ENCODE measurements at regions not wholly inside any gene's neighbourhood (a gene's known extent, or its start where the extent isn't known, plus 50 kb on each side); places are given as distances from the start of the nearest gene placed in this dataset.

GRCh38 chr14:80271389-80271788 is 60.1 kb upstream of the DIO2 start:
- Histone ChIP-seq H3K27ac (no peak overlapping the region), H3K9ac (no peak overlapping the region), H3K36me3 (no peaks in the 10 kb centered on the region), H4K20me1 (no peaks in the 10 kb centered on the region), H3K4me1 (peaks cover 9% of the 10 kb centered on the region), H3K27me3 (no peaks in the 10 kb centered on the region), H3K4me2 (no peak overlapping the region), H3K9me3 (no peaks in the 10 kb centered on the region), H3K4me3 (no peak overlapping the region)
- no peak for TF ChIP-seq Cebpa-rat (IDR thresholded peaks at IDR 0.05)

GRCh38 chr14:80269353-80269925 is 58.1 kb upstream of the DIO2 start:
- H3K4me1 ChIP-seq: peaks cover 9% of the 10 kb centered on the region
- H3K36me3 ChIP-seq: no peaks in the 10 kb centered on the region
- no peak overlapping the region for H3K27ac ChIP-seq
- no peaks in the 10 kb centered on the region for H3K27me3 ChIP-seq
- H3K9me3 ChIP-seq: no peaks in the 10 kb centered on the region
- H3K4me3 ChIP-seq: no peak overlapping the region
- TF ChIP-seq Cebpa-rat (IDR thresholded peaks at IDR 0.05): no peak
- H3K9ac ChIP-seq: no peak overlapping the region
- H4K20me1 ChIP-seq: no peaks in the 10 kb centered on the region
- H3K4me2 ChIP-seq: no peak overlapping the region

- Histone ChIP-seq H3K4me3 (no peak overlapping the region), H4K20me1 (no peaks in the 10 kb centered on the region), H3K36me3 (no peaks in the 10 kb centered on the region), H3K4me1 (peaks cover 9% of the 10 kb centered on the region), H3K27me3 (no peaks in the 10 kb centered on the region), H3K4me2 (no peak overlapping the region), H3K9me3 (no peaks in the 10 kb centered on the region), H3K9ac (no peak overlapping the region), H3K27ac (no peak overlapping the region)
- no peak for TF ChIP-seq Cebpa-rat (IDR thresholded peaks at IDR 0.05)
Measured at GRCh38 chr14:80266930-80267329, 55.6 kb upstream of the DIO2 start.

- Histone ChIP-seq H3K4me1 (peaks cover 16% of the 10 kb centered on the region), H3K27me3 (no peaks in the 10 kb centered on the region), H3K4me2 (no peak overlapping the region), H3K4me3 (no peak overlapping the region), H3K36me3 (no peaks in the 10 kb centered on the region), H4K20me1 (no peaks in the 10 kb centered on the region), H3K9me3 (no peaks in the 10 kb centered on the region), H3K9ac (no peak overlapping the region), H3K27ac (no peak overlapping the region)
- no peak for TF ChIP-seq Cebpa-rat (IDR thresholded peaks at IDR 0.05)
Measured at GRCh38 chr14:80264702-80265101, 53.4 kb upstream of the DIO2 start.
